Neutrophil (primary cell): ENCODE measurements at regions not wholly inside any gene's neighbourhood (a gene's known extent, or its start where the extent isn't known, plus 50 kb on each side); places are given as distances from the start of the nearest gene placed in this dataset.

Experiments used
- H3K27ac ChIP-seq: fragments of 200-600 bp; sonication (generic); 2 replicates; pipeline ENCODE4 v1.5.1; 2016; ENCODE audit warnings: mild to moderate bottlenecking, moderate library complexity
- H3K27me3 ChIP-seq: fragments of 200-600 bp; sonication (generic); 2 replicates; pipeline ENCODE4 v1.6.0; 2016; ENCODE audit warnings: mild to moderate bottlenecking
- H3K36me3 ChIP-seq: fragments of 200-600 bp; sonication (generic); 2 replicates; pipeline ENCODE4 v1.5.1; 2017
- H3K4me1 ChIP-seq, 2 experiments: fragments of 200-600 bp in 1 of 2; sonication (generic) in 1 of 2; 1 replicate in 1 of 2; 2 replicates in 1 of 2; pipeline versions ENCODE4 v1.5.1 to v1.6.1; 2013 to 2016; ENCODE audit warnings: low read depth in 1 of 2, low read length in 1 of 2, mild to moderate bottlenecking in 1 of 2, moderate library complexity in 1 of 2; ENCODE audit not compliant: control insufficient read depth in 1 of 2, insufficient read depth in 1 of 2
- H3K4me3 ChIP-seq, 2 experiments: fragments of 200-600 bp in 1 of 2; sonication (generic) in 1 of 2; 1 replicate in 1 of 2; 2 replicates in 1 of 2; pipeline ENCODE4 v1.5.1; 2013 to 2016; ENCODE audit warnings: low read depth in 1 of 2, low read length in 1 of 2, mild to moderate bottlenecking in 1 of 2, moderate library complexity in 1 of 2
- H3K9me3 ChIP-seq: fragments of 200-600 bp; sonication (generic); 2 replicates; pipeline ENCODE4 v1.5.1; 2016
- TF ChIP-seq, protein P1 (sequence below): fragments of 200-600 bp; sonication (generic); IDR thresholded peaks from 2 replicates; pipeline ENCODE4 v1.5.1; 2016; ENCODE audit warnings: antibody characterized with exemption

DNA sequence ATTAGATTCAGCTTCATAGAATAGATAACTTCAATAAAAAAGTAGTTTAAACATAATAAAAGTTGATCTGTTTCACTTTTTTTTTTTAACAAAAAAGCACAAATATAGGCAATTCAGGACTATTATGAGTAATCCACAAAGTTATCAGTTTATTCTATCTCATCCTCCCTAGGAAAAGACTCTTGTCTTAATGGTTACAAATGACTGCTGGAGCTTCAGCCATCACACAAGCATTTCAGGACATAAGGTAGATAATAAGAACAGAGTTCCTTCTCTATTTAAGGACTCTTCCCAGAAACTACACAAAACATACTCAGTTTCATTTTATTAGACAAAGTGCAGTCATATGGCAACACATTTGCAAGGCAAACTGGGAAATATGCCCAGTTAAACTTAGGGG lies 357.6 kb upstream of the SETBP1 start:
- TF ChIP-seq, protein P1, sequence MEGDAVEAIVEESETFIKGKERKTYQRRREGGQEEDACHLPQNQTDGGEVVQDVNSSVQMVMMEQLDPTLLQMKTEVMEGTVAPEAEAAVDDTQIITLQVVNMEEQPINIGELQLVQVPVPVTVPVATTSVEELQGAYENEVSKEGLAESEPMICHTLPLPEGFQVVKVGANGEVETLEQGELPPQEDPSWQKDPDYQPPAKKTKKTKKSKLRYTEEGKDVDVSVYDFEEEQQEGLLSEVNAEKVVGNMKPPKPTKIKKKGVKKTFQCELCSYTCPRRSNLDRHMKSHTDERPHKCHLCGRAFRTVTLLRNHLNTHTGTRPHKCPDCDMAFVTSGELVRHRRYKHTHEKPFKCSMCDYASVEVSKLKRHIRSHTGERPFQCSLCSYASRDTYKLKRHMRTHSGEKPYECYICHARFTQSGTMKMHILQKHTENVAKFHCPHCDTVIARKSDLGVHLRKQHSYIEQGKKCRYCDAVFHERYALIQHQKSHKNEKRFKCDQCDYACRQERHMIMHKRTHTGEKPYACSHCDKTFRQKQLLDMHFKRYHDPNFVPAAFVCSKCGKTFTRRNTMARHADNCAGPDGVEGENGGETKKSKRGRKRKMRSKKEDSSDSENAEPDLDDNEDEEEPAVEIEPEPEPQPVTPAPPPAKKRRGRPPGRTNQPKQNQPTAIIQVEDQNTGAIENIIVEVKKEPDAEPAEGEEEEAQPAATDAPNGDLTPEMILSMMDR = no peak
- no peaks in the 10 kb centered on the region for H3K36me3 ChIP-seq

DNA sequence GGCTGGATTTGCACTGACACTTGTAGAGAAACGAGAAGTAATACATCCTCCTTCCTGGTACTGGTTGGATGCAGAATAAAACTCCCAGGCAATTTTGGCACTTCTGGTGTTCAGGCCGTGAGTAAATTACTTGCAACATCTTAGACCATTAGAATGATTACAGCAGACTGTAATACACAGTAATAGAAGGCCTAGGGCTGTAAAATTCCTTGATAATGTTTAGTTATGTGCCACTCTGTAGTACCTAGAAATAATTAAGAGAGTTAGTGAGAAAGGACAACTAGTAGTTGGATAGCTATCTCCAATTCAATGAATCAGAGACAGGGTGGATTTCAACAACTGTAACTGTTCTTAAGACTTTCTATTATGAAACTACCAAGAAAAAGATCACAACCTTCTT lies 356.3 kb upstream of the SETBP1 start:
- Histone ChIP-seq H3K36me3 (no peaks in the 10 kb centered on the region), H3K27ac (no peak overlapping the region), H3K4me1 (no peaks in the 10 kb centered on the region), H3K27me3 (no peaks in the 10 kb centered on the region), H3K4me3 (no peak overlapping the region), H3K9me3 (no peaks in the 10 kb centered on the region)
- TF ChIP-seq, protein P1 = no peak

More for the DNA sequence above, 357.6 kb upstream of the SETBP1 start:
- Histone ChIP-seq H3K27me3 (no peaks in the 10 kb centered on the region), H3K4me3 (no peak overlapping the region), H3K9me3 (no peaks in the 10 kb centered on the region), H3K4me1 (no peaks in the 10 kb centered on the region), H3K27ac (no peak overlapping the region)

DNA sequence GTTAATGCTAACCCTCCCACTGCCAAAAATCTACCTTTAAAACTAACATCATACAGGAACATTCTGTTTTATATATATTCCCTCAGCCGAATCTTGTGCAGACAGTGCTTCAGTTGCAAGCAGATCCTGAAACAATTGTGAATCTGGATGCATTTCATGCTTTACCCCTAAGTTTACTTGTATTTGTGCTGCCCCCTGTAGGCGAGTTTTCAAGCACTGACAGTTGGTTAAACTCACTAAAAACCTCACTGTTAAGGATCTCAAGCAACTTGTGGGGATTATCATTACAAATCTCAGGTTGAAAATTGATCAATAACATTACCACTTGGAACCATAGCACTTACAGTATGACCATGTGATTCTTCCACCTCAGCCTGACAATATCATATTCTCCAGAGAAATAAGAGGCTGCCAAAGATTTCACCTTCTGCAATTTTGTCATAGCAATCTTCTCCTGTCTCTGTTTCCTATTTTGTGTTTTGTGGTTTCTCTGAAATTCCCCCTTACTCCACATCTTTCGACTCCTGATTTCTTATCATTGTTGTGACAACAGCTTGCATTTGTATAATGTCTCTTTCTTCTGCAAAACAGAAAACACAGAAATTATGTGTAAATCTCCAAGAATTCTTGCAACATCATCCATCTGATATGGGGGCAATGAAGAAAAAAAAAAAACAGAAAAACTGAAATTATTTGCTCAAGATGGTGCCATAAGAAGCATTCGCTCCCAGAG lies 354.6 kb upstream of the SETBP1 start:
- TF ChIP-seq, protein P1 = no peak
- Histone ChIP-seq H3K9me3 (no peaks in the 10 kb centered on the region), H3K4me3 (no peak overlapping the region), H3K4me1 (no peaks in the 10 kb centered on the region), H3K36me3 (no peaks in the 10 kb centered on the region), H3K27ac (no peak overlapping the region), H3K27me3 (no peaks in the 10 kb centered on the region)

DNA sequence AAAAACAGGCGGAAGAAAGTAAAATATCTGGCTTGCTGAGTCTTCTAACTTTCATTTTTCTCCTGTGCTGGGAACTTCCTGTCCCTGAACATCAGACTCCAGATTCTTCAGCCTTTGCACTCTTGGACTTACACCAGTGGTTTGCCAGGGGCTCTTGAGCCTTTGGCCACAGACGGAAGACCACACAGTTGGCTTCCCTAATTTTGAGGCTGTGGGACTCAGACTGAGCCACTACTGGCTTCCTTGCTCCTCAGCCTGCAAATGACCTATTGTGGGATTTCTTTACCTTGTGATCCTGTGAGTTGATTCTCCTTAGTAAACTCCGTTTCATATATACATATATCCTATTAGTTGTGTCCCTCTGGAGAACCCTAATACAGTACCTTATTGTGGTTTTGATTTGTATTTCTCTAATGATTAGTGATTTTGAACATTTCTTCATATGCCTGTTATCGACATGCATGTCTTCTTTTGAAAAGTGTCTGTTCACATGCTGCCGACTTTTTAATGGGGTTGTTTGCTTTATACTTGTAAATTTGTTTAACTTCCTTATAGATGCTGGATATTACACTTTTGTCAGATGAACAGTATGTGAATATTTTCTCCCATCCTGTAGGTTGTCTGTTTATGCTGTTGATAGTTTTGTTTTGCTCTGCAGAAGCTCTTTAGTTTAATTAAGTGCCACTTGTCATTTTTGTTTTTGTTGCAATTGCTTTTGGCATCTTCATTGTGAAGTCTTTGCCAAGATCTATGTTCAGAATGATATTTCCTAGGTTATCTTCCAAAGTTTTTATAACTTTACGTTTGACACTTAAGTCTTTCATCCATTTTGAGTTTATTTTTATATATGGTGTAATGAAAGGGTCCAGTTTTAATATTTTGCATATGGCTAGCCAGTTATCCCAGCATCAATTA lies 348.8 kb upstream of the SETBP1 start:
- H3K27ac ChIP-seq = no peak overlapping the region
- TF ChIP-seq, protein P1 = no peak
- no peaks in the 10 kb centered on the region for H3K27me3 ChIP-seq
- H3K9me3 ChIP-seq = no peaks in the 10 kb centered on the region
- H3K4me1 ChIP-seq = no peaks in the 10 kb centered on the region
- H3K4me3 ChIP-seq = no peak overlapping the region
- no peaks in the 10 kb centered on the region for H3K36me3 ChIP-seq

DNA sequence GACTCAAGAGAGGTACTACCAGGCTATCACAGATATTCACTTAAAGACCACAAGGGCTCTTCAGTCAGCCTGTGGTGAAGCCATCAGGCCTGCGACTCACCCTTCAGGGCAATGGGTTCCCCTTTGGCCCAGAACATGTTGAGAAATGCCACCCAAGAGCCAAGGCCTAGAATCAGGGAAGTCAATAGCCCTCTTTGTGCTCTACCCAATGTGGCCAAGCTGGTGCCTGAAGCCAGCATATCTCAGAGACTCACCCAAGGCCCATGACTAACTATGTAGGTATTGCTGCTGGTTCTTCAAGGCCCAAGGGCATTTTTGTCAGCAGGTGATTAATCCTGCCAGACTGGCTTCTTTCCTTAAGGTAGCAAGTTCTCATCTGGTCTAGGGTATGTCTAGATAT lies 338.9 kb upstream of the SETBP1 start:
- no peaks in the 10 kb centered on the region for H3K4me1 ChIP-seq
- H3K36me3 ChIP-seq = no peaks in the 10 kb centered on the region
- no peak overlapping the region for H3K27ac ChIP-seq
- no peak overlapping the region for H3K4me3 ChIP-seq
- no peaks in the 10 kb centered on the region for H3K9me3 ChIP-seq
- TF ChIP-seq, protein P1 = no peak
- H3K27me3 ChIP-seq = no peaks in the 10 kb centered on the region
